Stimulated activated CD8-positive, alpha-beta memory T cell treated with anti-CD3 and anti-CD28 coated beads, Interleukin-7, amount 100 ng/mL, for 24 hours (primary cell): ENCODE measurements at regions not wholly inside any gene's neighbourhood (a gene's known extent, or its start where the extent isn't known, plus 50 kb on each side); places are given as distances from the start of the nearest gene placed in this dataset.
"Not testable (repeated sequence)": the region's sequence is repeated elsewhere in the genome, so short reads cannot be mapped to it uniquely, and the experiment has no call there.

Experiments
- DNase-seq: peaks from one replicate; pipeline ENCODE4 v3.0.0-alpha.2; 2020; ENCODE audit warnings: low read depth

GRCh38 chr11:70549386-70549785, 151.1 kb downstream of the CTTN start:
- DNase-seq, result no peak

- DNase-seq, result no peak
These were observed 151.5 kb downstream of the CTTN start for GRCh38 chr11:70549796-70550195.

GRCh38 chr11:70550456-70551195, 152.3 kb downstream of the CTTN start:
- no peak for DNase-seq

GRCh38 chr11:70551351-70552166, 153.2 kb downstream of the CTTN start:
- no peak for DNase-seq

GRCh38 chr11:70552167-70553150, 154.1 kb downstream of the CTTN start:
- no peak for DNase-seq

GRCh38 chr11:70555078-70555477, 156.7 kb downstream of the CTTN start:
- no peak for DNase-seq

GRCh38 chr11:70556884-70557741, 158.8 kb downstream of the CTTN start:
- DNase-seq, result no peak

- DNase-seq, result no peak
These were observed 159.6 kb downstream of the CTTN start for GRCh38 chr11:70557742-70558485.

- no peak for DNase-seq
These were observed 160.4 kb downstream of the CTTN start for GRCh38 chr11:70558681-70559080.

GRCh38 chr11:70559516-70559915, 161.2 kb downstream of the CTTN start:
- no peak for DNase-seq

GRCh38 chr11:70560621-70561020, 162.3 kb downstream of the CTTN start:
- DNase-seq, result not testable (repeated sequence)

GRCh38 chr11:70566768-70567530, 168.6 kb downstream of the CTTN start:
- DNase-seq, result no peak

GRCh38 chr11:70567680-70568034, 169.3 kb downstream of the CTTN start:
- DNase-seq, result no peak

- no peak for DNase-seq
These were observed 169.9 kb downstream of the CTTN start for GRCh38 chr11:70568035-70568813.

- no peak for DNase-seq
These were observed 170.7 kb downstream of the CTTN start for GRCh38 chr11:70568814-70569617.

GRCh38 chr11:70569618-70569890, 171.2 kb downstream of the CTTN start:
- DNase-seq, result no peak

- no peak for DNase-seq
These were observed 171.8 kb downstream of the CTTN start for GRCh38 chr11:70569996-70570692.
